Dermis blood vessel endothelial cell (primary cell): ENCODE measurements at regions not wholly inside any gene's neighbourhood (a gene's known extent, or its start where the extent isn't known, plus 50 kb on each side); places are given as distances from the start of the nearest gene placed in this dataset.
"Not testable (repeated sequence)": the region's sequence is repeated elsewhere in the genome, so short reads cannot be mapped to it uniquely, and the experiment has no call there.

Source experiments
- DNase-seq: peaks from one replicate; pipeline ENCODE4 v3.0.0; 2010

GRCh38 chr5:120153551-120153950 is 310.5 kb upstream of the PRR16 start:
- DNase-seq = no peak

- no peak for DNase-seq
Measured at GRCh38 chr5:120155873-120156272, 308.2 kb upstream of the PRR16 start.

- no peak for DNase-seq
Measured at GRCh38 chr5:120158211-120158610, 305.9 kb upstream of the PRR16 start.

- no peak for DNase-seq
Measured at GRCh38 chr5:120159155-120159554, 304.9 kb upstream of the PRR16 start.

GRCh38 chr5:120160124-120160895 is 303.8 kb upstream of the PRR16 start:
- DNase-seq = no peak

- no peak for DNase-seq
Measured at GRCh38 chr5:120162321-120162720, 301.8 kb upstream of the PRR16 start.

GRCh38 chr5:120164037-120164436 is 300.1 kb upstream of the PRR16 start:
- DNase-seq = no peak

- no peak for DNase-seq
Measured at GRCh38 chr5:120164986-120165385, 299.1 kb upstream of the PRR16 start.

GRCh38 chr5:120173125-120173524 is 291.0 kb upstream of the PRR16 start:
- no peak for DNase-seq

- DNase-seq = no peak
Measured at GRCh38 chr5:120174089-120174488, 290.0 kb upstream of the PRR16 start.

GRCh38 chr5:120181238-120181637 is 282.9 kb upstream of the PRR16 start:
- DNase-seq = not testable (repeated sequence)

GRCh38 chr5:120194650-120195049 is 269.4 kb upstream of the PRR16 start:
- DNase-seq = not testable (repeated sequence)

GRCh38 chr5:120199559-120199958 is 264.5 kb upstream of the PRR16 start:
- no peak for DNase-seq

GRCh38 chr5:120207129-120207528 is 257.0 kb upstream of the PRR16 start:
- no peak for DNase-seq

- no peak for DNase-seq
Measured at GRCh38 chr5:120217001-120217400, 247.1 kb upstream of the PRR16 start.

GRCh38 chr5:120219988-120220387 is 244.1 kb upstream of the PRR16 start:
- DNase-seq = no peak

GRCh38 chr5:120225524-120225923 is 238.6 kb upstream of the PRR16 start:
- no peak for DNase-seq

- DNase-seq = no peak
Measured at GRCh38 chr5:120228262-120229031, 235.7 kb upstream of the PRR16 start.

GRCh38 chr5:120229036-120229435 is 235.1 kb upstream of the PRR16 start:
- DNase-seq = no peak

GRCh38 chr5:120231563-120231962 is 232.5 kb upstream of the PRR16 start:
- no peak for DNase-seq

GRCh38 chr5:120236360-120236759 is 227.7 kb upstream of the PRR16 start:
- DNase-seq = no peak

- DNase-seq = no peak
Measured at GRCh38 chr5:120239086-120239485, 225.0 kb upstream of the PRR16 start.

- no peak for DNase-seq
Measured at GRCh38 chr5:120240706-120241105, 223.4 kb upstream of the PRR16 start.

GRCh38 chr5:120241400-120241799 is 222.7 kb upstream of the PRR16 start:
- DNase-seq = no peak
